Glutamatergic neuron (in vitro differentiated cells): ENCODE measurements at regions not wholly inside any gene's neighbourhood (a gene's known extent, or its start where the extent isn't known, plus 50 kb on each side); places are given as distances from the start of the nearest gene placed in this dataset.

Source experiments
- DNase-seq: peaks from one replicate; pipeline ENCODE4 v3.0.0; 2022
- H3K27ac Mint-ChIP-seq: one replicate; pipeline ENCODE4 v1.8.0; 2020; ENCODE audit warnings: mild to moderate bottlenecking, mixed read lengths, inconsistent platforms; ENCODE audit not compliant: unreplicated experiment
- H3K27me3 Mint-ChIP-seq: one replicate; pipeline ENCODE4 v1.8.0; 2020; ENCODE audit warnings: mild to moderate bottlenecking, moderate library complexity, mixed read lengths, inconsistent platforms; ENCODE audit not compliant: unreplicated experiment
- H3K36me3 Mint-ChIP-seq: one replicate; pipeline ENCODE4 v1.8.0; 2020; ENCODE audit warnings: mild to moderate bottlenecking, mixed read lengths, inconsistent platforms; ENCODE audit not compliant: unreplicated experiment
- H3K4me1 Mint-ChIP-seq: one replicate; pipeline ENCODE4 v1.8.0; 2020; ENCODE audit warnings: mild to moderate bottlenecking, low read depth, mixed read lengths, inconsistent platforms; ENCODE audit not compliant: unreplicated experiment
- H3K4me3 Mint-ChIP-seq: one replicate; pipeline ENCODE4 v1.8.0; 2020; ENCODE audit warnings: mild to moderate bottlenecking, mixed read lengths, inconsistent platforms; ENCODE audit not compliant: unreplicated experiment
- H3K9me3 Mint-ChIP-seq: one replicate; pipeline ENCODE4 v1.8.0; 2020; ENCODE audit warnings: mild to moderate bottlenecking, moderate library complexity, mixed read lengths, inconsistent platforms; ENCODE audit not compliant: unreplicated experiment
- CTCF ChIP-seq: fragments of 200-600 bp; sonication (generic); IDR thresholded peaks from one replicate; pipeline ENCODE4 v1.5.0; 2021; ENCODE audit not compliant: partially characterized antibody, unreplicated experiment

GRCh38 chr5:164302533-164303235 lies 797.3 kb downstream of the MAT2B start:
- Mint-ChIP-seq H3K27me3 (no peaks in the 10 kb centered on the region), H3K4me1 (peaks cover 5% of the 10 kb centered on the region), H3K27ac (no peak overlapping the region), H3K36me3 (no peaks in the 10 kb centered on the region), H3K4me3 (no peak overlapping the region), H3K9me3 (no peaks in the 10 kb centered on the region)
- DNase-seq, result no peak
- no peak for TF ChIP-seq CTCF

GRCh38 chr5:164303646-164304215 lies 798.3 kb downstream of the MAT2B start:
- DNase-seq, result no peak
- no peak for TF ChIP-seq CTCF
- Mint-ChIP-seq H3K9me3 (no peaks in the 10 kb centered on the region), H3K4me1 (peaks cover 5% of the 10 kb centered on the region), H3K27me3 (no peaks in the 10 kb centered on the region), H3K36me3 (no peaks in the 10 kb centered on the region), H3K4me3 (no peak overlapping the region), H3K27ac (no peak overlapping the region)

GRCh38 chr5:164306662-164307061 lies 801.2 kb downstream of the MAT2B start:
- Mint-ChIP-seq H3K9me3 (no peaks in the 10 kb centered on the region), H3K27ac (no peak overlapping the region), H3K4me1 (peaks cover 5% of the 10 kb centered on the region), H3K4me3 (no peak overlapping the region), H3K36me3 (no peaks in the 10 kb centered on the region), H3K27me3 (no peaks in the 10 kb centered on the region)
- DNase-seq, result no peak
- no peak for TF ChIP-seq CTCF

- Mint-ChIP-seq H3K4me1 (no peaks in the 10 kb centered on the region), H3K27ac (no peak overlapping the region), H3K27me3 (no peaks in the 10 kb centered on the region), H3K4me3 (no peak overlapping the region), H3K9me3 (no peaks in the 10 kb centered on the region), H3K36me3 (no peaks in the 10 kb centered on the region)
- DNase-seq, result no peak
- TF ChIP-seq CTCF, result no peak
Observed at GRCh38 chr5:164312801-164313200, 807.4 kb downstream of the MAT2B start.

GRCh38 chr5:164317676-164318075 lies 812.3 kb downstream of the MAT2B start:
- no peak for TF ChIP-seq CTCF
- Mint-ChIP-seq H3K27ac (no peak overlapping the region), H3K4me1 (no peaks in the 10 kb centered on the region), H3K27me3 (peaks cover 2% of the 10 kb centered on the region), H3K9me3 (no peaks in the 10 kb centered on the region), H3K4me3 (no peak overlapping the region), H3K36me3 (no peaks in the 10 kb centered on the region)
- no peak for DNase-seq
